Smooth muscle cell (in vitro differentiated cells): ENCODE measurements at regions not wholly inside any gene's neighbourhood (a gene's known extent, or its start where the extent isn't known, plus 50 kb on each side); places are given as distances from the start of the nearest gene placed in this dataset.

Source experiments
- DNase-seq: peaks from one replicate; lab custom pipeline; 2025; ENCODE audit not compliant: unreplicated experiment; lab: John Stamatoyannopoulos, UW
- H2AFZ ChIP-seq: fragments of 200-600 bp; sonication (generic); 2 replicates; pipeline ENCODE4 v1.6.0; 2016; ENCODE audit warnings: antibody characterized with exemption, low read depth, mild to moderate bottlenecking
- H3F3A ChIP-seq: fragments of 200-600 bp; sonication (generic); 2 replicates; pipeline ENCODE4 v1.6.0; 2017; ENCODE audit warnings: antibody characterized with exemption, low read depth
- H3K27ac ChIP-seq: fragments of 200-600 bp; sonication (generic); 2 replicates; pipeline ENCODE4 v1.5.1; 2016; ENCODE audit warnings: low read depth, mild to moderate bottlenecking
- H3K27me3 ChIP-seq: fragments of 200-600 bp; sonication (generic); 2 replicates; pipeline ENCODE4 v1.6.1; 2016; ENCODE audit warnings: low read depth, mild to moderate bottlenecking
- H3K36me3 ChIP-seq: fragments of 200-600 bp; sonication (generic); 2 replicates; pipeline ENCODE4 v1.5.1; 2016; ENCODE audit warnings: low read depth
- H3K4me1 ChIP-seq: fragments of 200-600 bp; sonication (generic); 2 replicates; pipeline ENCODE4 v1.5.1; 2016; ENCODE audit warnings: low read depth
- H3K4me2 ChIP-seq: fragments of 200-600 bp; sonication (generic); 2 replicates; pipeline ENCODE4 v1.6.0; 2016; ENCODE audit warnings: mild to moderate bottlenecking
- H3K4me3 ChIP-seq: fragments of 200-600 bp; sonication (generic); 2 replicates; pipeline ENCODE4 v1.5.1; 2016; ENCODE audit warnings: mild to moderate bottlenecking
- H3K79me2 ChIP-seq: fragments of 200-600 bp; sonication (generic); 2 replicates; pipeline ENCODE4 v1.6.0; 2016; ENCODE audit warnings: low read depth, mild to moderate bottlenecking
- H3K9ac ChIP-seq: fragments of 200-600 bp; sonication (generic); 2 replicates; pipeline ENCODE4 v1.6.0; 2016; ENCODE audit warnings: low read depth
- H3K9me3 ChIP-seq: fragments of 200-600 bp; sonication (generic); replicated peaks from 2 replicates; pipeline ENCODE4 v1.5.1; 2016; ENCODE audit warnings: low read depth
- H4K20me1 ChIP-seq: fragments of 200-600 bp; sonication (generic); 2 replicates; pipeline ENCODE4 v1.6.0; 2016; ENCODE audit warnings: low read depth
- WGBS: methylation state at CpG from one replicate; pipeline ENCODE4 v1.1.7; 2016; ENCODE audit warnings: low lambda C conversion rate; 5-methylcytosine and 5-hydroxymethylcytosine counted together
- TF ChIP-seq, protein P1 (sequence below): fragments of 200-600 bp; sonication (generic); IDR thresholded peaks from 2 replicates; pipeline ENCODE4 v1.5.1; 2017; ENCODE audit warnings: borderline replicate concordance, mild to moderate bottlenecking, antibody characterized with exemption; ENCODE audit not compliant: insufficient read depth, poor library complexity, severe bottlenecking

DNA sequence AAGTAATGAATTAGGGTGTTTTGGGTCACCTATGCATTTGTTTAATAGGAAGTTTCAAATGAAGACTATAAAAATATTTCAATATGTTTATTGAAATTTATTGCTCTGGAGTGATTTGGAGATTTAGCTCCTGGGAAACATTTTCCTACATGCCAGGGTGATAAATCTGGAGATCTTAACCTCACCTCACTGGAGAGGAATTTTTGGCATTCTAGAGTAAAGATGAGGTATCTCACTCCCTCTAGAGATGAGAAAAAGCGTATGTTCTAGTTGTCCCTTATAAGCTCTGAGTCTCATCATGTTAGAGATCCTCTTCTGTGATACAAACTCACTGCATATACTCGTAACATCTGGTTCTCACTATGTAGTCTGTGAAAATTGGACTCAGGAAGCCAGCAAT is 219.0 kb downstream of the KLHL4 start:
- Histone ChIP-seq H3K27ac (no peak overlapping the region), H4K20me1 (no peaks in the 10 kb centered on the region), H3F3A (no peaks in the 10 kb centered on the region), H3K4me3 (no peak overlapping the region), H3K27me3 (no peaks in the 10 kb centered on the region), H3K4me2 (no peak overlapping the region), H3K9me3 (no peaks in the 10 kb centered on the region), H2AFZ (no peak overlapping the region), H3K9ac (no peak overlapping the region), H3K36me3 (no peaks in the 10 kb centered on the region), H3K79me2 (no peaks in the 10 kb centered on the region), H3K4me1 (no peaks in the 10 kb centered on the region)
- WGBS = 61% methylated on average over 2 of the region's 2 CpGs
- TF ChIP-seq, protein P1, sequence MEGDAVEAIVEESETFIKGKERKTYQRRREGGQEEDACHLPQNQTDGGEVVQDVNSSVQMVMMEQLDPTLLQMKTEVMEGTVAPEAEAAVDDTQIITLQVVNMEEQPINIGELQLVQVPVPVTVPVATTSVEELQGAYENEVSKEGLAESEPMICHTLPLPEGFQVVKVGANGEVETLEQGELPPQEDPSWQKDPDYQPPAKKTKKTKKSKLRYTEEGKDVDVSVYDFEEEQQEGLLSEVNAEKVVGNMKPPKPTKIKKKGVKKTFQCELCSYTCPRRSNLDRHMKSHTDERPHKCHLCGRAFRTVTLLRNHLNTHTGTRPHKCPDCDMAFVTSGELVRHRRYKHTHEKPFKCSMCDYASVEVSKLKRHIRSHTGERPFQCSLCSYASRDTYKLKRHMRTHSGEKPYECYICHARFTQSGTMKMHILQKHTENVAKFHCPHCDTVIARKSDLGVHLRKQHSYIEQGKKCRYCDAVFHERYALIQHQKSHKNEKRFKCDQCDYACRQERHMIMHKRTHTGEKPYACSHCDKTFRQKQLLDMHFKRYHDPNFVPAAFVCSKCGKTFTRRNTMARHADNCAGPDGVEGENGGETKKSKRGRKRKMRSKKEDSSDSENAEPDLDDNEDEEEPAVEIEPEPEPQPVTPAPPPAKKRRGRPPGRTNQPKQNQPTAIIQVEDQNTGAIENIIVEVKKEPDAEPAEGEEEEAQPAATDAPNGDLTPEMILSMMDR = no peak
- DNase-seq = no peak

DNA sequence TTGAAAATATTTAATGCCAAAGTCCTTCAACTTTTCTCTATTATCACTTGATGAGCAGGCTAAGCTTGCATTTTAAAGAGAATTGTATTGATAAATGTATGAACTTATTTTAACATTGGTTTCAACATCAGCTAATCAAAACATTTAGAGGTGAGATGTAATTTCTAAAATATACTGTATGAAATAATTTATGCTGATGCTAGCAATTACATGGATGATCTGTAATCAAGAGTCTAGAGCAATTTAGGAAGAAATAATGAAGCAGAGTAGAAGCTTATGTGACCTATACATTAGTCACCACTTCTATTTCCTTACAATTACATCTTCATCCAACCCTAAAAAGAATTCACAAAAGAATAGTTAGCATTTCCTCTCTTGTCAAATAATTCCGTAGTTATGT is 226.8 kb downstream of the KLHL4 start:
- Histone ChIP-seq H3K9me3 (no peaks in the 10 kb centered on the region), H4K20me1 (no peaks in the 10 kb centered on the region), H3K4me3 (no peak overlapping the region), H3K4me2 (no peak overlapping the region), H3K27ac (no peak overlapping the region), H3K9ac (no peak overlapping the region), H2AFZ (no peak overlapping the region), H3F3A (no peaks in the 10 kb centered on the region), H3K4me1 (no peaks in the 10 kb centered on the region), H3K27me3 (no peaks in the 10 kb centered on the region), H3K36me3 (no peaks in the 10 kb centered on the region), H3K79me2 (no peaks in the 10 kb centered on the region)
- TF ChIP-seq, protein P1 = no peak
- no peak for DNase-seq
- 76% methylated on average over 1 of the region's 1 CpG for whole genome bisulfite sequencing

DNA sequence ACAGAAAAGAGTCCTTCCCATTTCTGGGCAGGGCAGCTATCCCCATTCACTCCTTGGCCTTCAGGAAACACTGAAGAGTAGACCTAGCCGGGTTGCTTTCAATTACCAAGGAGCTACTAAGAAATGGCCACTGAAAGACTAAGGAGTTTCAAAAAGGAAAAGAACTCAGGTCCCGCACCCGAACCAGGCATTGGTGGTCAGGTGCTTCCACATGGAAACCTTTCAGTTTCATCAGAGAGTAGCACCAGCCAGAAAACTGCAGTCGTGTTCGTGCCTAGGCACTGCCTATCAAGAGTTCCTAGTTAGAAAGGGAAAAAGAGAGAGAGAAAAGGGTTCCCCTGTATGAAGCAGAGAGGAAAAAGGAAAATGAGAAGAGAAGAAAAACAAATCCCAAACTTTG is 237.9 kb downstream of the KLHL4 start:
- TF ChIP-seq, protein P1 = no peak
- 91% methylated on average over 5 of the region's 5 CpGs for WGBS
- Histone ChIP-seq H3K4me3 (no peak overlapping the region), H3K27ac (no peak overlapping the region), H3K79me2 (no peaks in the 10 kb centered on the region), H3K27me3 (no peaks in the 10 kb centered on the region), H3K9ac (no peak overlapping the region), H4K20me1 (no peaks in the 10 kb centered on the region), H3K36me3 (no peaks in the 10 kb centered on the region), H3F3A (no peaks in the 10 kb centered on the region), H3K9me3 (peaks cover 9% of the 10 kb centered on the region), H3K4me2 (no peak overlapping the region), H3K4me1 (no peaks in the 10 kb centered on the region), H2AFZ (no peak overlapping the region)
- DNase-seq = no peak

DNA sequence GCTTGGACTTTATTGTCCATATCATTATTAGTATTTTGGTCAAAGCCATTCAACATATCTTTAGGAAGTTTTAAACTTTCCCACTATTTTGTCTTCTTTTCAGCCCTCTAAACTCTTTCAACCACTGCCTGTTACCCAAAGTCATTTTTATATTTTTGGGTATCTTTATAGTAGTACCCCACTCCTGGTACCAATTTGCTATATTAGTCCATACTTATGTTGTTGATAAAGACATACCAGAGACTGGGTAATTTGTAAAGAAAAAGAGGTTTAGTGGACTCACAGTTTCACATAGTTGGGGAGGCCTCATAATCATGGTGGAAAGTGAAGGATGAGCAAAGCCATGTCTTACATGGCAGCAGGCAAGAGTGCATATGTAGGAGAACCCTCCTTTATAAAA is 271.4 kb downstream of the KLHL4 start:
- no peaks in the 10 kb centered on the region for H3K36me3 ChIP-seq
- TF ChIP-seq, protein P1 = no peak
- no peak overlapping the region for H2AFZ ChIP-seq
- no peak for DNase-seq
- no peak overlapping the region for H3K27ac ChIP-seq
- peaks cover 11% of the 10 kb centered on the region for H3K9me3 ChIP-seq
- H3K4me1 ChIP-seq = no peaks in the 10 kb centered on the region
- H4K20me1 ChIP-seq = no peaks in the 10 kb centered on the region
- no peaks in the 10 kb centered on the region for H3F3A ChIP-seq
- H3K79me2 ChIP-seq = no peaks in the 10 kb centered on the region
- H3K27me3 ChIP-seq = no peaks in the 10 kb centered on the region
- H3K4me3 ChIP-seq = no peak overlapping the region
- H3K4me2 ChIP-seq = no peak overlapping the region
- no peak overlapping the region for H3K9ac ChIP-seq
